DND-41 (cell line): ENCODE measurements at regions not wholly inside any gene's neighbourhood (a gene's known extent, or its start where the extent isn't known, plus 50 kb on each side); places are given as distances from the start of the nearest gene placed in this dataset.

Experiments used
- ATAC-seq: fragments of 200-7000 bp; cut with Tn5 transposase; 3 replicates; pipeline ENCODE4 v1.9.1; 2021; ENCODE audit warnings: low read depth; ENCODE audit not compliant: insufficient read depth
- DNase-seq: peaks from one replicate; pipeline ENCODE4 v3.0.0-alpha.2; 2020
- H2AFZ ChIP-seq: 2 replicates; pipeline ENCODE4 v1.6.0; 2012; ENCODE audit warnings: low read depth, low read length
- H3K27ac ChIP-seq: 2 replicates; pipeline ENCODE4 v1.5.1; 2012; ENCODE audit warnings: low read length, inconsistent platforms
- H3K27me3 ChIP-seq: fragments of 200-600 bp; sonication (generic); 2 replicates; pipeline ENCODE4 v1.6.0; 2012; ENCODE audit warnings: low read length, mild to moderate bottlenecking, inconsistent platforms; ENCODE audit not compliant: insufficient read depth, poor library complexity
- H3K36me3 ChIP-seq: 2 replicates; pipeline ENCODE4 v1.5.1; 2012; ENCODE audit warnings: low read length, inconsistent platforms; ENCODE audit not compliant: insufficient read depth
- H3K4me1 ChIP-seq: 2 replicates; pipeline ENCODE4 v1.5.1; 2012; ENCODE audit warnings: mild to moderate bottlenecking, low read length; ENCODE audit not compliant: insufficient read depth
- H3K4me2 ChIP-seq: 2 replicates; pipeline ENCODE4 v1.6.0; 2012; ENCODE audit warnings: mild to moderate bottlenecking, moderate library complexity, low read length, inconsistent platforms; ENCODE audit not compliant: insufficient read depth
- H3K4me3 ChIP-seq, 2 experiments: fragments of 200-600 bp in 1 of 2; shearing (Covaris generic) in 1 of 2; 2 replicates each; pipeline ENCODE4 v1.5.1; 2012 to 2016; ENCODE audit warnings: inconsistent platforms in 2 of 2, low read length in 2 of 2, mild to moderate bottlenecking in 2 of 2, low read depth in 1 of 2, moderate library complexity in 1 of 2
- H3K79me2 ChIP-seq: 2 replicates; pipeline ENCODE4 v1.6.0; 2012; ENCODE audit warnings: low read length, inconsistent platforms; ENCODE audit not compliant: insufficient read depth
- H3K9ac ChIP-seq: 2 replicates; pipeline ENCODE4 v1.6.0; 2012; ENCODE audit warnings: low read depth, mild to moderate bottlenecking, inconsistent platforms, low read length, moderate library complexity
- H3K9me3 ChIP-seq: 2 replicates; pipeline ENCODE4 v1.5.1; 2012; ENCODE audit warnings: low read length, moderate library complexity, mild to moderate bottlenecking, inconsistent platforms; ENCODE audit not compliant: insufficient read depth, severe bottlenecking
- H4K20me1 ChIP-seq: 2 replicates; pipeline ENCODE4 v1.6.0; 2012; ENCODE audit warnings: low read length; ENCODE audit not compliant: insufficient read depth
- CTCF ChIP-seq: IDR thresholded peaks from 2 replicates; pipeline ENCODE4 v1.5.1; 2012; ENCODE audit warnings: borderline replicate concordance, low read length, moderate library complexity, mild to moderate bottlenecking; ENCODE audit not compliant: poor library complexity, severe bottlenecking; ENCODE audit errors: extremely low read depth
- EZH2 ChIP-seq: IDR thresholded peaks from 3 replicates; pipeline ENCODE4 v1.6.1; 2012; ENCODE audit warnings: borderline replicate concordance, low read depth, mild to moderate bottlenecking, moderate library complexity, low read length, inconsistent platforms; ENCODE audit not compliant: severe bottlenecking

GRCh38 chr12:92505254-92506231 is 197.2 kb upstream of the PLEKHG7 start:
- H3K9me3 ChIP-seq: no peaks in the 10 kb centered on the region
- H3K27me3 ChIP-seq: no peaks in the 10 kb centered on the region
- H3K9ac ChIP-seq: peak overlapping the region; percentile 46
- H3K27ac ChIP-seq: peak overlapping the region; percentile 98
- H3K4me3 ChIP-seq: peak overlapping the region in 1 of 2 experiments; percentile 43; a peak in 2 of 4 replicates
- H3K4me2 ChIP-seq: peak overlapping the region; percentile 58
- ATAC-seq (peak; percentile 86), DNase-seq (peak; percentile 70)
- TF ChIP-seq EZH2 (no peak), CTCF (no peak)
- peaks cover 31% of the 10 kb centered on the region for H3K4me1 ChIP-seq
- peak overlapping the region; percentile 93 for H2AFZ ChIP-seq
- H4K20me1 ChIP-seq: no peaks in the 10 kb centered on the region
- no peaks in the 10 kb centered on the region for H3K36me3 ChIP-seq
- H3K79me2 ChIP-seq: no peaks in the 10 kb centered on the region

- Histone ChIP-seq H3K4me3 (no peak overlapping the region), H3K9me3 (no peaks in the 10 kb centered on the region), H3K79me2 (no peaks in the 10 kb centered on the region), H3K27me3 (no peaks in the 10 kb centered on the region), H3K9ac (no peak overlapping the region), H3K27ac (peak overlapping the region; percentile 61), H3K4me2 (no peak overlapping the region), H3K36me3 (no peaks in the 10 kb centered on the region), H3K4me1 (peaks cover 31% of the 10 kb centered on the region), H4K20me1 (no peaks in the 10 kb centered on the region), H2AFZ (0 out of 2 replicates have a peak overlapping the region, but pooled peaks have one; percentile 3)
- ATAC-seq: no peak
- no peak for DNase-seq
- no peak for TF ChIP-seq EZH2
- TF ChIP-seq CTCF: no peak
Measured at GRCh38 chr12:92504594-92504981, 198.2 kb upstream of the PLEKHG7 start.

- H3K4me1 ChIP-seq: peaks cover 31% of the 10 kb centered on the region
- DNase-seq (no peak), ATAC-seq (no peak)
- H3K27ac ChIP-seq: peak overlapping the region; percentile 61
- H3K4me2 ChIP-seq: no peak overlapping the region
- no peaks in the 10 kb centered on the region for H3K9me3 ChIP-seq
- H3K27me3 ChIP-seq: no peaks in the 10 kb centered on the region
- H3K4me3 ChIP-seq: no peak overlapping the region
- no peaks in the 10 kb centered on the region for H3K79me2 ChIP-seq
- no peak overlapping the region for H3K9ac ChIP-seq
- TF ChIP-seq CTCF: no peak
- no peak for TF ChIP-seq EZH2
- H2AFZ ChIP-seq: peak overlapping the region; percentile 3
- no peaks in the 10 kb centered on the region for H3K36me3 ChIP-seq
- H4K20me1 ChIP-seq: no peaks in the 10 kb centered on the region
Measured at GRCh38 chr12:92503971-92504593, 198.7 kb upstream of the PLEKHG7 start.
